ENCODE measurements at regions not wholly inside any gene's neighbourhood (a gene's known extent, or its start where the extent isn't known, plus 50 kb on each side); places are given as distances from the start of the nearest gene placed in this dataset.

GRCh38 chr5:124796495-124796894 is 50.1 kb upstream of the ZNF608 start:
- TF ChIP-seq RAD21 (IDR thresholded peaks at IDR 0.05; ENCODE audit: low read depth) (no peak), TAF1 (IDR thresholded peaks at IDR 0.05; ENCODE audit: low read depth) (no peak), TEAD4 (IDR thresholded peaks at IDR 0.05) (no peak), CEBPB (IDR thresholded peaks at IDR 0.05) (no peak), YY1 (IDR thresholded peaks at IDR 0.05; ENCODE audit: low read depth) (no peak), ZBTB7A (IDR thresholded peaks at IDR 0.05; ENCODE audit: low read depth) (no peak), EGR1 (IDR thresholded peaks at IDR 0.05) (no peak), FOXM1 (IDR thresholded peaks at IDR 0.05; ENCODE audit: borderline replicate concordance, low read depth) (no peak), USF1 (IDR thresholded peaks at IDR 0.05) (no peak)
- TF ChIP-seq, protein P1, sequence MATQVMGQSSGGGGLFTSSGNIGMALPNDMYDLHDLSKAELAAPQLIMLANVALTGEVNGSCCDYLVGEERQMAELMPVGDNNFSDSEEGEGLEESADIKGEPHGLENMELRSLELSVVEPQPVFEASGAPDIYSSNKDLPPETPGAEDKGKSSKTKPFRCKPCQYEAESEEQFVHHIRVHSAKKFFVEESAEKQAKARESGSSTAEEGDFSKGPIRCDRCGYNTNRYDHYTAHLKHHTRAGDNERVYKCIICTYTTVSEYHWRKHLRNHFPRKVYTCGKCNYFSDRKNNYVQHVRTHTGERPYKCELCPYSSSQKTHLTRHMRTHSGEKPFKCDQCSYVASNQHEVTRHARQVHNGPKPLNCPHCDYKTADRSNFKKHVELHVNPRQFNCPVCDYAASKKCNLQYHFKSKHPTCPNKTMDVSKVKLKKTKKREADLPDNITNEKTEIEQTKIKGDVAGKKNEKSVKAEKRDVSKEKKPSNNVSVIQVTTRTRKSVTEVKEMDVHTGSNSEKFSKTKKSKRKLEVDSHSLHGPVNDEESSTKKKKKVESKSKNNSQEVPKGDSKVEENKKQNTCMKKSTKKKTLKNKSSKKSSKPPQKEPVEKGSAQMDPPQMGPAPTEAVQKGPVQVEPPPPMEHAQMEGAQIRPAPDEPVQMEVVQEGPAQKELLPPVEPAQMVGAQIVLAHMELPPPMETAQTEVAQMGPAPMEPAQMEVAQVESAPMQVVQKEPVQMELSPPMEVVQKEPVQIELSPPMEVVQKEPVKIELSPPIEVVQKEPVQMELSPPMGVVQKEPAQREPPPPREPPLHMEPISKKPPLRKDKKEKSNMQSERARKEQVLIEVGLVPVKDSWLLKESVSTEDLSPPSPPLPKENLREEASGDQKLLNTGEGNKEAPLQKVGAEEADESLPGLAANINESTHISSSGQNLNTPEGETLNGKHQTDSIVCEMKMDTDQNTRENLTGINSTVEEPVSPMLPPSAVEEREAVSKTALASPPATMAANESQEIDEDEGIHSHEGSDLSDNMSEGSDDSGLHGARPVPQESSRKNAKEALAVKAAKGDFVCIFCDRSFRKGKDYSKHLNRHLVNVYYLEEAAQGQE (IDR thresholded peaks at IDR 0.05; ENCODE audit: low read depth): no peak

DNA sequence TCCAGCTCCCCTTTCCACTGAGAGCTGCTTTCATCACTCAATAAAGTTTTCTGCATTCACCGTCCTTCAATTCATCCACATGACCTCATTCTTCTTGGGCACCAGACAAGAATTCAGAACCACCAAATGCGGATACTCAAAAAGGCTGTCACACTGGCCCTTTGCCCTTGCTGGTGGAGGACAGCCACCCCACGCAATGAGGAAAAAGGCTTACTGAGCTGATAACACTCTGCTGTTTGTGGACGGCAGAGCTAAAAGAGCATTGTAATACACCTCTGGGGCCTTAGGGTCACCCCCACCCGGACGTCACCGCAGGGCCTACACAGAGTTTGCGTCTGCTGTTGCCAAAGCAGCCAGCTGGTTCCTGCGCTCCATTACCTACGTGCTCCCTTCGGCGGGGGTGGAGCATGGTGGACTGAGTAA is 51.2 kb upstream of the ZNF608 start:
- TF ChIP-seq TCF12 (IDR thresholded peaks at IDR 0.05; ENCODE audit: low read depth) (no peak), TEAD4 (IDR thresholded peaks at IDR 0.05) (no peak), YY1 (IDR thresholded peaks at IDR 0.05; ENCODE audit: low read depth) (no peak), RAD21 (IDR thresholded peaks at IDR 0.05; ENCODE audit: low read depth) (no peak)
- TF ChIP-seq, protein P1 (IDR thresholded peaks at IDR 0.05; ENCODE audit: low read depth): no peak

GRCh38 chr5:124798890-124799289 is 52.5 kb upstream of the ZNF608 start:
- no peak for TF ChIP-seq YY1 (IDR thresholded peaks at IDR 0.05; ENCODE audit: low read depth)
- TF ChIP-seq, protein P2, sequence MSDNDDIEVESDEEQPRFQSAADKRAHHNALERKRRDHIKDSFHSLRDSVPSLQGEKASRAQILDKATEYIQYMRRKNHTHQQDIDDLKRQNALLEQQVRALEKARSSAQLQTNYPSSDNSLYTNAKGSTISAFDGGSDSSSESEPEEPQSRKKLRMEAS (IDR thresholded peaks at IDR 0.05): no peak
- TF ChIP-seq, protein P1 (IDR thresholded peaks at IDR 0.05; ENCODE audit: low read depth): no peak
- no peak for TF ChIP-seq ZBTB7A (IDR thresholded peaks at IDR 0.05; ENCODE audit: low read depth)
- no peak for TF ChIP-seq CEBPB (IDR thresholded peaks at IDR 0.05)
- TF ChIP-seq TEAD4 (IDR thresholded peaks at IDR 0.05): no peak
- TF ChIP-seq NFIC (IDR thresholded peaks at IDR 0.05): no peak
- no peak for TF ChIP-seq TAF1 (IDR thresholded peaks at IDR 0.05; ENCODE audit: low read depth)
- no peak for TF ChIP-seq FOXM1 (IDR thresholded peaks at IDR 0.05; ENCODE audit: borderline replicate concordance, low read depth)
- TF ChIP-seq CREB1 (IDR thresholded peaks at IDR 0.05; ENCODE audit: low read depth): no peak
- TF ChIP-seq EP300 (IDR thresholded peaks at IDR 0.05; ENCODE audit: borderline replicate concordance): no peak
- no peak for TF ChIP-seq USF1 (IDR thresholded peaks at IDR 0.05)
- TF ChIP-seq RAD21 (IDR thresholded peaks at IDR 0.05; ENCODE audit: low read depth): no peak
- no peak for TF ChIP-seq EGR1 (IDR thresholded peaks at IDR 0.05)
- no peak for TF ChIP-seq TCF12 (IDR thresholded peaks at IDR 0.05; ENCODE audit: low read depth)

GRCh38 chr5:124801551-124801950 is 55.1 kb upstream of the ZNF608 start:
- TF ChIP-seq USF1 (IDR thresholded peaks at IDR 0.05): no peak

DNA sequence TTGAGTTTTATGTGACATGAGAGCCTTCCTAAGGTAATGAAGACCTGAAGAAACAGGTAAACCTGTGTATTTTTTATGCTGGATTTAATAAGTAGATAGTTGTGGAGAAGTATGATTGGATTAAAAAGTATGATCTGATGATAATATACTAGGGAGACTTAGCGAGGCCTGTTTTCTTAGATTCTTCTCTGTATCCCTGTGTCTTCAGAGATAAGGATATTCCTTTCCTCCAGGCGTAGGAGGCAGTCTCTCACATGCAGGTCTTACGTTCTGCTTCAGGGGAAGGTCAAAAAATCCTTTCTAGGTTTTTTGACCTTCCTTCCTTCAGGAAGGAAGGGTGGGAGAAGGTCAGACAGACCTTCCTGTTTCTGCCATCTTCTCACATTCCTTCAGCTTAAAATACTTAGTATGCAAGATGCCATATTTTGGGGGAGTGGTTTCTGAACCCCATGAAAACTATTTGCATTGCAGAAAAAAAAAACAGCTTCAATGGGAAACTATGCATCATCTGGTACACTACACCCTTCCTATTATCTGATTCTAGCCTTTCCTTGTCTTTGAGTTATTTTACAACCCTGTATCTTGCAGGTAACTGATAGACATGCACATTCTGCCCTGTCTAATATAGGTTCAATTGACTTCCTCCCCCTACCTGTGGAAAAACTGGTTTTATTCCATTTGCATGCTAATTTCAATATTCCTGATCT is 57.3 kb upstream of the ZNF608 start:
- no peak for TF ChIP-seq TAF1 (IDR thresholded peaks at IDR 0.05; ENCODE audit: low read depth)
- TF ChIP-seq RAD21 (IDR thresholded peaks at IDR 0.05; ENCODE audit: low read depth): no peak
- no peak for TF ChIP-seq CEBPB (IDR thresholded peaks at IDR 0.05)
- no peak for TF ChIP-seq USF1 (IDR thresholded peaks at IDR 0.05)
- TF ChIP-seq EGR1 (IDR thresholded peaks at IDR 0.05): no peak
- TF ChIP-seq FOXM1 (IDR thresholded peaks at IDR 0.05; ENCODE audit: borderline replicate concordance, low read depth): no peak
- TF ChIP-seq ZBTB7A (IDR thresholded peaks at IDR 0.05; ENCODE audit: low read depth): no peak
- no peak for TF ChIP-seq TCF12 (IDR thresholded peaks at IDR 0.05; ENCODE audit: low read depth)
- no peak for TF ChIP-seq NFIC (IDR thresholded peaks at IDR 0.05)
- no peak for TF ChIP-seq TEAD4 (IDR thresholded peaks at IDR 0.05)
- TF ChIP-seq CREB1 (IDR thresholded peaks at IDR 0.05; ENCODE audit: low read depth): no peak
- no peak for TF ChIP-seq EP300 (IDR thresholded peaks at IDR 0.05; ENCODE audit: borderline replicate concordance)
- TF ChIP-seq YY1 (IDR thresholded peaks at IDR 0.05; ENCODE audit: low read depth): no peak
- TF ChIP-seq, protein P2 (IDR thresholded peaks at IDR 0.05): no peak
- TF ChIP-seq, protein P1 (IDR thresholded peaks at IDR 0.05; ENCODE audit: low read depth): no peak
